Erythroblast (primary cell): ENCODE measurements at regions not wholly inside any gene's neighbourhood (a gene's known extent, or its start where the extent isn't known, plus 50 kb on each side); places are given as distances from the start of the nearest gene placed in this dataset.

Source experiments
- GATA1 ChIP-seq: IDR thresholded peaks from 2 replicates; pipeline ENCODE4 v1.6.1; 2011; ENCODE audit warnings: low read depth, mild to moderate bottlenecking, control low read depth, low read length, moderate library complexity
- POLR2A ChIP-seq: IDR thresholded peaks from 2 replicates; pipeline ENCODE4 v1.6.1; 2011; ENCODE audit warnings: mild to moderate bottlenecking, low read length

DNA sequence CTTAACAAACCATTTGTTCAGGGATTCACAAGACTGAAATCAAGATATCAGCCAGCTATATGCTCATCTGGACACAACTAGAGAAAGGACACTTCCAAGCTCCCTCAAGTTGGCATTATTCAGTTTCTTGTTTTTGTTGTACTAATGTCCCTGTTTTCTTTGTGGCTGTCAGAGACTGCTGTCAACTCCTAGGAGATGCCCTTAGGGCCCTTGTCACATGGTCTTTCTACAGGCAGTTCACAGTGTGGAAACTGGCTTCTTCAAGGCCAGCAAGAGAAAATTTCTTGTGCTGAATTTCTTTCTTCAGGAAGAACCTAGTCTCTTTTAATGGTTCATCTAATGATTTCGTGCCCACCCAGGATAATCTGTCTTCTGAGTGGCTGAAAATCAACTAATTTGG lies 677.2 kb upstream of the MAN1A1 start:
- no peak for TF ChIP-seq POLR2A
- no peak for TF ChIP-seq GATA1
